ENCODE measurements at regions not wholly inside any gene's neighbourhood (a gene's known extent, or its start where the extent isn't known, plus 50 kb on each side); places are given as distances from the start of the nearest gene placed in this dataset.

- no peak for FAIRE-seq
- H3K4me3 ChIP-seq: no peak overlapping the region
- no peak overlapping the region for H3K4me2 ChIP-seq
- no peak overlapping the region for H3K27ac ChIP-seq
- ChIA-PET POLR2A (no interaction called here), CTCF (interaction anchor here (0.5 kb wide), 1 partner anchor 92 kb away, joined by 3 read pairs; no protein-coding TSS in a partner anchor)
- no peaks in the 10 kb centered on the region for H3K9me3 ChIP-seq
- ATAC-seq: no peak
- DNase-seq (ENCODE audit: low read depth in 1 of 2, low spot score in 1 of 2): no peak
- TF ChIP-seq KDM5A (IDR thresholded peaks at IDR 0.05) (no peak), MAFK (IDR thresholded peaks at IDR 0.05; ENCODE audit: partially characterized antibody) (no peak), ZFP36 (IDR thresholded peaks at IDR 0.05; ENCODE audit: borderline replicate concordance, partially characterized antibody) (no peak), CTCF (IDR thresholded peaks at IDR 0.05) (no peak), SREBF2 (IDR thresholded peaks at IDR 0.05) (no peak), JUN (IDR thresholded peaks at IDR 0.05) (no peak), MAZ (IDR thresholded peaks at IDR 0.05; ENCODE audit: borderline replicate concordance, low read depth, low read length) (no peak), GATA3 (IDR thresholded peaks at IDR 0.05; ENCODE audit: borderline replicate concordance) (no peak), CBX8 (IDR thresholded peaks at IDR 0.05) (no peak), NFE2L2 (conservative IDR thresholded peaks at IDR 0.05; ENCODE audit: low read length) (no peak), HMGXB4 (CRISPR knock-in tag; IDR thresholded peaks at IDR 0.05; ENCODE audit: borderline replicate concordance) (no peak), ZNF302 (CRISPR knock-in tag; IDR thresholded peaks at IDR 0.05) (no peak), HOXA7 (CRISPR knock-in tag; IDR thresholded peaks at IDR 0.05) (no peak), SMC3 (IDR thresholded peaks at IDR 0.05) (no peak), ELK1 (IDR thresholded peaks at IDR 0.05; ENCODE audit: low read depth, low read length) (no peak), ZSCAN20 (CRISPR knock-in tag; IDR thresholded peaks at IDR 0.05) (no peak)
- WGBS (ENCODE audit: missing lambda C conversion rate): 69% methylated on average over 4 of the region's 4 CpGs
- H3K4me1 ChIP-seq: peaks cover 5% of the 10 kb centered on the region; the same call in 2 of the 3 replicates
Observed at GRCh38 chr11:92460213-92460612, 235.6 kb downstream of the FAT3 start.

GRCh38 chr11:92461447-92461846 is 236.8 kb downstream of the FAT3 start:
- CTCF ChIA-PET: no interaction called here
- 63% methylated on average over 3 of the region's 3 CpGs for WGBS (ENCODE audit: missing lambda C conversion rate)
- FAIRE-seq: no peak

More at GRCh38 chr11:92461447-92461846, 236.8 kb downstream of the FAT3 start:
- ATAC-seq (no peak), DNase-seq (ENCODE audit: low read depth in 1 of 2, low spot score in 1 of 2) (no peak)
- no peak overlapping the region for H3K27ac ChIP-seq
- POLR2A ChIA-PET: no interaction called here
- no peak overlapping the region for H3K4me3 ChIP-seq
- H3K9me3 ChIP-seq: no peaks in the 10 kb centered on the region
- H3K4me1 ChIP-seq: peaks cover 5% of the 10 kb centered on the region; the same call in 2 of the 3 replicates
- TF ChIP-seq HES2 (IDR thresholded peaks at IDR 0.05) (no peak), NPAS2 (CRISPR knock-in tag; IDR thresholded peaks at IDR 0.05; ENCODE audit: borderline replicate concordance) (no peak), RNF2 (IDR thresholded peaks at IDR 0.05; ENCODE audit: borderline replicate concordance, low read depth) (no peak), E2F6 (IDR thresholded peaks at IDR 0.05; ENCODE audit: borderline replicate concordance, low read depth) (no peak), KDM5A (IDR thresholded peaks at IDR 0.05) (no peak), FOSL2 (IDR thresholded peaks at IDR 0.05) (no peak), FOSL2 (CRISPR knock-in tag; IDR thresholded peaks at IDR 0.05) (no peak)
- H3K4me2 ChIP-seq: no peak overlapping the region
